ENCODE measurements at regions not wholly inside any gene's neighbourhood (a gene's known extent, or its start where the extent isn't known, plus 50 kb on each side); places are given as distances from the start of the nearest gene placed in this dataset.

- H3K27ac ChIP-seq (ENCODE audit: low read depth, low read length) = no peak overlapping the region
- H3K36me3 Mint-ChIP-seq (ENCODE audit: low read depth) = no peaks in the 10 kb centered on the region
- WGBS, 2 experiments (ENCODE audit: insufficient coverage in 1 of 2, insufficient read length in 1 of 2) = 95% methylated on average over 2 of the region's 2 CpGs; no CpG with 5 or more reads in 1 of the 2 experiments
- H3K36me3 ChIP-seq (ENCODE audit: control insufficient read depth, insufficient read depth, low read length) = no peaks in the 10 kb centered on the region
- no peak overlapping the region for H3K9ac ChIP-seq (ENCODE audit: extremely low read depth, low read length, poor library complexity, severe bottlenecking)
- H3K27ac Mint-ChIP-seq = no peak overlapping the region
- H3K4me3 Mint-ChIP-seq = no peak overlapping the region
- no peaks in the 10 kb centered on the region for H3K9me3 Mint-ChIP-seq
- H3K4me1 Mint-ChIP-seq = no peaks in the 10 kb centered on the region
- no peaks in the 10 kb centered on the region for H3K9me3 ChIP-seq (ENCODE audit: control insufficient read depth, low read length)
- H3K4me1 ChIP-seq (ENCODE audit: control insufficient read depth, insufficient read depth, low read length) = no peaks in the 10 kb centered on the region
- H3K27me3 ChIP-seq (ENCODE audit: control insufficient read depth, insufficient read depth, low read length, poor library complexity, severe bottlenecking) = no peaks in the 10 kb centered on the region
- no peak for DNase-seq
- H3K4me3 ChIP-seq (ENCODE audit: low read length) = no peak overlapping the region
- H3K27me3 Mint-ChIP-seq (ENCODE audit: insufficient read depth) = no peaks in the 10 kb centered on the region
- TF ChIP-seq CTCF (conservative IDR thresholded peaks at IDR 0.05) = no peak
These were observed 794.7 kb downstream of the RAB28 start for GRCh38 chr4:12689457-12689856.

- Mint-ChIP-seq H3K4me1 (no peaks in the 10 kb centered on the region), H3K4me3 (no peak overlapping the region), H3K36me3 (ENCODE audit: low read depth) (no peaks in the 10 kb centered on the region), H3K27ac (no peak overlapping the region), H3K27me3 (ENCODE audit: insufficient read depth) (no peaks in the 10 kb centered on the region), H3K9me3 (peaks cover 11% of the 10 kb centered on the region)
- Histone ChIP-seq H3K9ac (ENCODE audit: extremely low read depth, low read length, poor library complexity, severe bottlenecking) (no peak overlapping the region), H3K36me3 (ENCODE audit: control insufficient read depth, insufficient read depth, low read length) (no peaks in the 10 kb centered on the region), H3K27ac (ENCODE audit: low read depth, low read length) (no peak overlapping the region), H3K27me3 (ENCODE audit: control insufficient read depth, insufficient read depth, low read length, poor library complexity, severe bottlenecking) (no peaks in the 10 kb centered on the region), H3K4me3 (ENCODE audit: low read length) (no peak overlapping the region), H3K4me1 (ENCODE audit: control insufficient read depth, insufficient read depth, low read length) (no peaks in the 10 kb centered on the region), H3K9me3 (ENCODE audit: control insufficient read depth, low read length) (peaks cover 7% of the 10 kb centered on the region)
- 65 to 88% methylated on average over 1 to 2 of the region's 2 CpGs for WGBS, 2 experiments (ENCODE audit: insufficient coverage in 1 of 2, insufficient read length in 1 of 2)
- TF ChIP-seq CTCF (conservative IDR thresholded peaks at IDR 0.05) = peak; percentile 77
- DNase-seq = no peak
These were observed 804.9 kb downstream of the RAB28 start for GRCh38 chr4:12679217-12679616.

GRCh38 chr4:12674184-12674583, 810.0 kb downstream of the RAB28 start:
- no peak overlapping the region for H3K4me3 Mint-ChIP-seq
- Histone ChIP-seq H3K36me3 (ENCODE audit: control insufficient read depth, insufficient read depth, low read length) (no peaks in the 10 kb centered on the region), H3K4me1 (ENCODE audit: control insufficient read depth, insufficient read depth, low read length) (no peaks in the 10 kb centered on the region), H3K9me3 (ENCODE audit: control insufficient read depth, low read length) (peaks cover 7% of the 10 kb centered on the region), H3K27me3 (ENCODE audit: control insufficient read depth, insufficient read depth, low read length, poor library complexity, severe bottlenecking) (no peaks in the 10 kb centered on the region), H3K4me3 (ENCODE audit: low read length) (no peak overlapping the region), H3K27ac (ENCODE audit: low read depth, low read length) (no peak overlapping the region), H3K9ac (ENCODE audit: extremely low read depth, low read length, poor library complexity, severe bottlenecking) (no peak overlapping the region)
- H3K9me3 Mint-ChIP-seq = peaks cover 14% of the 10 kb centered on the region
- no peak overlapping the region for H3K27ac Mint-ChIP-seq
- H3K36me3 Mint-ChIP-seq (ENCODE audit: low read depth) = no peaks in the 10 kb centered on the region
- H3K27me3 Mint-ChIP-seq (ENCODE audit: insufficient read depth) = no peaks in the 10 kb centered on the region
- no peak for TF ChIP-seq CTCF (conservative IDR thresholded peaks at IDR 0.05)
- no peaks in the 10 kb centered on the region for H3K4me1 Mint-ChIP-seq
- no peak for DNase-seq
